ENCODE measurements at regions not wholly inside any gene's neighbourhood (a gene's known extent, or its start where the extent isn't known, plus 50 kb on each side); places are given as distances from the start of the nearest gene placed in this dataset.
"Not testable (repeated sequence)": the region's sequence is repeated elsewhere in the genome, so short reads cannot be mapped to it uniquely, and the experiment has no call there.

DNA sequence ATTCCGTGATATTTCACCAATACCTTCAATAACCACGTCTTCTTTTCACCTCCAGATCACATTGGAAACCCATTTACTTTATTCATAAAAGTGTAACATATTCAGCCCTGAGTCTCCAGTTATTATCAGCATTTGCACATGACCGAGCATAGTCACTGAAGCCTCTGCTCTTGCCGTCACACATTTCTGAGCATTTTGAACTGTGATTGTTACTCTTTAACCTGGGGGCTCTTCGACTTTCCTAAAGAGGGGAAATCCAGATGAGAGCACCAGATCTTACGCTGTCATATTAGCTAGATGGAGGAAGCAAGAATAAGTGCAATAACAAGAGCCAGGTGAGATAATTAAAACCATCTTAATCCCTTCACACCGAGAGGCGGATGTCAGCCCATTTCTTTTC, 260.0 kb upstream of the NRP1 start:
- dilution Hi-C loops (cut with MboI; ENCODE audit: extremely low pct_ligation_motif_present, low sequenced_read_pairs), result no loop called here
- no peak overlapping the region for H3K27ac ChIP-seq (ENCODE audit: control insufficient read depth, insufficient read depth, low read length)

GRCh38 chr10:33588974-33589600, 254.6 kb upstream of the NRP1 start:
- Histone ChIP-seq H3K4me1 (ENCODE audit: control insufficient read depth, extremely low read depth, insufficient read depth, low read length) (peaks cover 10% of the 10 kb centered on the region), H3K36me3 (ENCODE audit: control insufficient read depth in 2 of 2, extremely low read depth in 1 of 2, insufficient read depth in 2 of 2, low read length in 2 of 2) (no peaks in the 10 kb centered on the region), H3K79me2 (ENCODE audit: control insufficient read depth, insufficient read depth, low read length) (no peaks in the 10 kb centered on the region), H3K9me3 (ENCODE audit: control insufficient read depth, low read depth, low read length) (no peaks in the 10 kb centered on the region), H3K9me1 (ENCODE audit: control insufficient read depth, extremely low read depth, insufficient read depth, low read length) (no peaks in the 10 kb centered on the region), H3K27me3 (ENCODE audit: control insufficient read depth, extremely low read depth, insufficient read depth, low read length) (no peaks in the 10 kb centered on the region), H3K4me2 (ENCODE audit: control insufficient read depth, extremely low read depth, insufficient read depth, low read depth, low read length) (no peak overlapping the region), H4K20me1 (ENCODE audit: control insufficient read depth, extremely low read depth, insufficient read depth, low read length) (no peaks in the 10 kb centered on the region), H3K4me3 (ENCODE audit: control insufficient read depth in 2 of 3, extremely low read depth in 1 of 3, insufficient read depth in 2 of 3, low read depth in 1 of 3, low read length in 3 of 3) (no peak overlapping the region), H2AFZ (ENCODE audit: control insufficient read depth, low read length) (no peak overlapping the region), H3K9ac (ENCODE audit: control insufficient read depth, extremely low read depth, insufficient read depth, low read length) (no peak overlapping the region), H3K27ac (ENCODE audit: control insufficient read depth, insufficient read depth, low read length) (no peak overlapping the region)
- no peak for TF ChIP-seq EZH2 (IDR thresholded peaks at IDR 0.05; ENCODE audit: low read length)
- dilution Hi-C loops (cut with MboI; ENCODE audit: extremely low pct_ligation_motif_present, low sequenced_read_pairs), result no loop called here
- FAIRE-seq (no peak), DNase-seq (ENCODE audit: low read depth, low spot score) (no peak)

More for the DNA sequence above, 260.0 kb upstream of the NRP1 start:
- TF ChIP-seq, protein P1, sequence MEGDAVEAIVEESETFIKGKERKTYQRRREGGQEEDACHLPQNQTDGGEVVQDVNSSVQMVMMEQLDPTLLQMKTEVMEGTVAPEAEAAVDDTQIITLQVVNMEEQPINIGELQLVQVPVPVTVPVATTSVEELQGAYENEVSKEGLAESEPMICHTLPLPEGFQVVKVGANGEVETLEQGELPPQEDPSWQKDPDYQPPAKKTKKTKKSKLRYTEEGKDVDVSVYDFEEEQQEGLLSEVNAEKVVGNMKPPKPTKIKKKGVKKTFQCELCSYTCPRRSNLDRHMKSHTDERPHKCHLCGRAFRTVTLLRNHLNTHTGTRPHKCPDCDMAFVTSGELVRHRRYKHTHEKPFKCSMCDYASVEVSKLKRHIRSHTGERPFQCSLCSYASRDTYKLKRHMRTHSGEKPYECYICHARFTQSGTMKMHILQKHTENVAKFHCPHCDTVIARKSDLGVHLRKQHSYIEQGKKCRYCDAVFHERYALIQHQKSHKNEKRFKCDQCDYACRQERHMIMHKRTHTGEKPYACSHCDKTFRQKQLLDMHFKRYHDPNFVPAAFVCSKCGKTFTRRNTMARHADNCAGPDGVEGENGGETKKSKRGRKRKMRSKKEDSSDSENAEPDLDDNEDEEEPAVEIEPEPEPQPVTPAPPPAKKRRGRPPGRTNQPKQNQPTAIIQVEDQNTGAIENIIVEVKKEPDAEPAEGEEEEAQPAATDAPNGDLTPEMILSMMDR (optimal IDR thresholded peaks at IDR 0.05 in 1 of 3, IDR thresholded peaks at IDR 0.05 in 1 of 3, conservative IDR thresholded peaks at IDR 0.05 in 1 of 3; ENCODE audit: extremely low read depth in 1 of 3, insufficient read depth in 2 of 3, low read length in 3 of 3), result no peak
- TF ChIP-seq EZH2 (IDR thresholded peaks at IDR 0.05; ENCODE audit: low read length), result no peak
- Histone ChIP-seq H3K27me3 (ENCODE audit: control insufficient read depth, extremely low read depth, insufficient read depth, low read length) (no peaks in the 10 kb centered on the region), H3K4me2 (ENCODE audit: control insufficient read depth, extremely low read depth, insufficient read depth, low read depth, low read length) (peak overlapping the region; percentile 74), H3K36me3 (ENCODE audit: control insufficient read depth in 2 of 2, extremely low read depth in 1 of 2, insufficient read depth in 2 of 2, low read length in 2 of 2) (no peaks in the 10 kb centered on the region), H3K9me1 (ENCODE audit: control insufficient read depth, extremely low read depth, insufficient read depth, low read length) (no peaks in the 10 kb centered on the region), H4K20me1 (ENCODE audit: control insufficient read depth, extremely low read depth, insufficient read depth, low read length) (no peaks in the 10 kb centered on the region), H3K9ac (ENCODE audit: control insufficient read depth, extremely low read depth, insufficient read depth, low read length) (no peak overlapping the region), H2AFZ (ENCODE audit: control insufficient read depth, low read length) (peak overlapping the region; percentile 13), H3K4me3 (ENCODE audit: control insufficient read depth in 2 of 3, extremely low read depth in 1 of 3, insufficient read depth in 2 of 3, low read depth in 1 of 3, low read length in 3 of 3) (peak overlapping the region in 1 of 3 experiments; percentile 52), H3K79me2 (ENCODE audit: control insufficient read depth, insufficient read depth, low read length) (no peaks in the 10 kb centered on the region), H3K9me3 (ENCODE audit: control insufficient read depth, low read depth, low read length) (peaks cover 2% of the 10 kb centered on the region), H3K4me1 (ENCODE audit: control insufficient read depth, extremely low read depth, insufficient read depth, low read length) (peaks cover 11% of the 10 kb centered on the region)
- no peak for FAIRE-seq
- no peak for DNase-seq (ENCODE audit: low read depth, low spot score)

DNA sequence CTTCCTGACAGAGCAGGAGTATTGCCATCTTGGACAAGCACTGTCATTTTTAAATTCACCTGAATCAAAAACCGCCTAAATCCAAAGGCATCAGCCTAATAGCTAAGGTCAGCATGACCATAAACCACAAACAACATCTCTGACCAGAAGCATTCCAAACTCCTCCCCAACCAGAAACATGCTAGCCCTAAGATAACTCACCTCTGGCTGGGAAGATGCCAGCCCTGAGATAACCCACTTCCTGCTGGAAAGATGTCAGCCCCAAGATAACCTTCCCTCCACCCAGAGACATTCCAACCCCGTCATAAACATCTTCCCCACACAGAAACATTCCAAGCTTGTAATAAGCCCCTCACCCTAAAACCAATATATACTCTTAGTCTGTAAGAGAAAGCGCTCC, 250.1 kb upstream of the NRP1 start:
- H2AFZ ChIP-seq (ENCODE audit: control insufficient read depth, low read length), result not testable (repeated sequence)

More for the DNA sequence above, 250.1 kb upstream of the NRP1 start:
- H3K4me1 ChIP-seq (ENCODE audit: control insufficient read depth, extremely low read depth, insufficient read depth, low read length), result peaks cover 13% of the 10 kb centered on the region
- H3K36me3 ChIP-seq (ENCODE audit: control insufficient read depth in 2 of 2, extremely low read depth in 1 of 2, insufficient read depth in 2 of 2, low read length in 2 of 2); dilution Hi-C loops (cut with MboI; ENCODE audit: extremely low pct_ligation_motif_present, low sequenced_read_pairs); H3K27ac ChIP-seq (ENCODE audit: control insufficient read depth, insufficient read depth, low read length); H3K9ac ChIP-seq (ENCODE audit: control insufficient read depth, extremely low read depth, insufficient read depth, low read length); H3K27me3 ChIP-seq (ENCODE audit: control insufficient read depth, extremely low read depth, insufficient read depth, low read length); H3K9me3 ChIP-seq (ENCODE audit: control insufficient read depth, low read depth, low read length); H3K4me2 ChIP-seq (ENCODE audit: control insufficient read depth, extremely low read depth, insufficient read depth, low read depth, low read length); H3K79me2 ChIP-seq (ENCODE audit: control insufficient read depth, insufficient read depth, low read length); H3K9me1 ChIP-seq (ENCODE audit: control insufficient read depth, extremely low read depth, insufficient read depth, low read length); H3K4me3 ChIP-seq (ENCODE audit: control insufficient read depth in 2 of 3, extremely low read depth in 1 of 3, insufficient read depth in 2 of 3, low read depth in 1 of 3, low read length in 3 of 3); H4K20me1 ChIP-seq (ENCODE audit: control insufficient read depth, extremely low read depth, insufficient read depth, low read length): not testable (repeated sequence)
- DNase-seq (ENCODE audit: low read depth, low spot score) (peak; percentile 9), FAIRE-seq (peak; percentile 73)

Data from keratinocyte (primary cell).